GM10248 (cell line): ENCODE measurements at regions not wholly inside any gene's neighbourhood (a gene's known extent, or its start where the extent isn't known, plus 50 kb on each side); places are given as distances from the start of the nearest gene placed in this dataset.

Source experiments
- CTCF ChIA-PET: fragments of 300-600 bp; sonication (Branson Sonifier 250); formaldehyde crosslinking; extraction: SDS; loops from one replicate; lab custom pipeline; 2021; ENCODE audit warnings: antibody characterized with exemption; lab: Yijun Ruan, JAX
- POLR2A ChIA-PET: fragments of 350-650 bp; sonication (Branson Sonifier 250); formaldehyde crosslinking; extraction: SDS; loops from one replicate; lab custom pipeline; 2020; ENCODE audit warnings: antibody characterized with exemption; lab: Yijun Ruan, JAX
- DNase-seq: peaks from one replicate; pipeline ENCODE4 v3.0.0; 2012; ENCODE audit errors: extremely low spot score
- CTCF ChIP-seq: IDR thresholded peaks from 2 replicates; pipeline ENCODE4 v1.5.1; 2012; ENCODE audit warnings: mild to moderate bottlenecking, low read depth; ENCODE audit errors: extremely low read depth, missing control alignments, control extremely low read depth

- DNase-seq: no peak
- ChIA-PET CTCF (no interaction called here), POLR2A (no interaction called here)
- TF ChIP-seq CTCF: no peak
Measured at GRCh38 chr3:125645616-125646015, 50.3 kb upstream of the OSBPL11 start.

DNA sequence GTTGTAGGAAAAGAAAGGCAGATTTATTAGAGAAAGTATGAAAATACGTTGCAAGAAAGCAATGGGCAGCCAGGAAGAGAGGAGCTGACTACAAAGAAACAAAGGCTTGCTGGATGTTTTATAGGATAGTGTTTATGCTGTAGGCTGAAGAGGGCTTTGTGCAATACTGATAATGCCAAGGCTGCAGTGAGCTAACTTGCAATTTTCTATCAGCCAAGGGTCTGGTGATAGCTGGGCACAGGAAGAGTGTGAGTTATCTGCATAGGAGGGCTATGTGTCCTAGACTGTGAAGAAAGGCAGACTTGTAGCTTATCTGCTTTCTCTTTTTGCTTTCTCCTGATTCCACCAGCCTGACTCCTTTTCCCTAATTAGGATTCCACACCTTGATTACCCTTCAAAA is 51.3 kb upstream of the OSBPL11 start:
- DNase-seq: no peak
- ChIA-PET CTCF (interaction anchor here (1.2 kb wide), 1 partner anchor 10 kb away, joined by 4 read pairs; no protein-coding TSS in a partner anchor), POLR2A (no interaction called here)
- no peak for TF ChIP-seq CTCF

DNA sequence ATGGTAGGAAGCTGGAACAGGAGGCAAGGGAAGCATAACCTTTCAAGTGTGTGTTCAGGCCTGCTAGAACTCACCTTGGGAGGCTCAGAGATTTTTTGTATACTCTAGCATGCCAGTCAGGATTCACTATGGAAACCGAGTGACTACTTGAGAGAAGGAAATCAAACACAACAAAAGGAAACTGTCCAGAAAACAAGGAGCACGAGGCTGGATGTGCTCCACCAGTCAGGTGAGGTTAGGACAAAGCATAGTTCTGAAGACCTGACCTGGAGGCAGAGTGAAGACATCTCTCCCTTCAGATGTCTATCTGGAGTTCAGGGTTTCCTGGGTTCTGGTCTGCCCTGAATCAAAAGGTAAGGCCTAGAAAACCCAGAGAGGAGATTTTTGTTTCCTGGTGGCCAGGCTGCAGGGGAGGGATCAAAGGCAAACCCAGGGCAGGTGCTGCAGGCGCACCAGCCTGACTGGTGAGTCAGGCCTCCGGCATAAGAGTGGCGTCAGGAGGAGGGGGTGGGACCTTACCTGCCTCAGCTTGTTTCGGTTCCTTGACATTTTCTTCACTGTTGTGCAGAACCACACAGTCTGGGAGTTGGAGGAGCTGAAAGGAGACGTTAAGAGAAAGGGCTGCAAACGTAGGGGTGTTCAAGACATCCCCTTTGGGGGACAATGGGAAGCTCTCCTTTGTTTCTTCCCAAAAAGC is 52.2 kb upstream of the OSBPL11 start:
- no peak for TF ChIP-seq CTCF
- no peak for DNase-seq
- POLR2A ChIA-PET: no interaction called here

GRCh38 chr3:125651244-125651643 is 55.9 kb upstream of the OSBPL11 start:
- no peak for DNase-seq
- no peak for TF ChIP-seq CTCF
- ChIA-PET CTCF (interaction anchor here (1.5 to 2.4 kb wide), 3 partner anchors 8 to 12 kb away, joined by 3 to 7 read pairs (median 5); no protein-coding TSS in a partner anchor), POLR2A (no interaction called here)

More for the DNA sequence above, 52.2 kb upstream of the OSBPL11 start:
- CTCF ChIA-PET: interaction anchor here (1.2 to 1.7 kb wide), 3 partner anchors 9 to 22 kb away, joined by 3 to 4 read pairs (median 4); no protein-coding TSS in a partner anchor

DNA sequence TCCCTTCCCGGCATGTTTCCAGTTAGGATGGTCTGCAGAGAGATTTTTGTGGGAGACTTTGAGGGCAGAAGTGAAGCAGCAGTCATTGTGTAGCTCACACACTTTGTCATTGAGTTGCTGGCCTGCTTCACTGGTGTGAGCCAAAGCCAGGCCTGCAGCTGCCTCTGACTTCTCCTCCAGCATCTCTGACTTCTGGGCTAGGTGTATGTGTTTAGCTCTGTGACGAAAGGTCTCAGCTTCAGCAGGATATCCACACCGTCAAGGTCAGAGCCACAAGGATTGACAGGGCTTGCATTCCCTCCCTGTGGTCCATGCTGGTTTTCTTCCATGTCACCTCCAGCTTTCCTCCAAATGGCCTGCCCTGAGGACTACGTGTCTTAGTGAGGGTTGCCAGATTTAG is 57.1 kb upstream of the OSBPL11 start:
- DNase-seq: no peak
- CTCF ChIA-PET: interaction anchor here (1.5 to 1.8 kb wide), 2 partner anchors 9 to 11 kb away, joined by 3 to 5 read pairs; no protein-coding TSS in a partner anchor
- POLR2A ChIA-PET: no interaction called here
- TF ChIP-seq CTCF: no peak

DNA sequence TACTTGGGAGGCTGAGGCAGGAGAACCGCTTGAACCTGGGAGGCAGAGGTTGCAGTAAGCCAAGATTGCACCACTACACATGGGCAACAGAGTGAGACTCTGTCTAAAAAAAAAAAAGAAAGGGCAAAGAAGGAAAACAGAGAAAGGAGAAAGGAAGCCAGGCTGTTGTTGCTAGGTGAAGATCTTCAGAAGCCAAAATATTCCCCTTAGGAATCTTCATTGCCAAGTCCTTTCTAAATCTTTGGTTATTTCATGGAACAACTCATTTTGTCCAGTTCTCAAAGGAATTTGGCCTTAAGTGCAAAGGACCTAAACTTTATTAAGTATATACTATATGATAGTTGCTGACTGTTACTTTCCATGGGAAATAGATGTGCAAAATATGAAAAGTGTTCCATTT is 59.2 kb upstream of the OSBPL11 start:
- no peak for TF ChIP-seq CTCF

More for the DNA sequence above, 59.2 kb upstream of the OSBPL11 start:
- DNase-seq: no peak
- CTCF ChIA-PET: no interaction called here
- POLR2A ChIA-PET: no interaction called here
